ENCODE measurements at regions not wholly inside any gene's neighbourhood (a gene's known extent, or its start where the extent isn't known, plus 50 kb on each side); places are given as distances from the start of the nearest gene placed in this dataset.

GRCh38 chr3:26100176-26100575 lies 310.3 kb downstream of the OXSM start:
- Histone ChIP-seq H3K27ac (peak overlapping the region; percentile 98), H3K4me1 (peaks cover 58% of the 10 kb centered on the region), H3K9me3 (peaks cover 58% of the 10 kb centered on the region), H3K4me3 (no peak overlapping the region), H4K20me1 (no peaks in the 10 kb centered on the region), H3K9ac (no peak overlapping the region), H3K27me3 (no peaks in the 10 kb centered on the region), H3K36me3 (peaks cover 12% of the 10 kb centered on the region), H3K4me2 (peak overlapping the region; percentile 82)
- no peak for TF ChIP-seq Cebpa-rat (IDR thresholded peaks at IDR 0.05)

GRCh38 chr3:26102376-26102775 lies 312.5 kb downstream of the OXSM start:
- H3K27me3 ChIP-seq, result no peaks in the 10 kb centered on the region
- no peaks in the 10 kb centered on the region; the same call in 1 of the 2 replicates for H3K36me3 ChIP-seq
- H3K4me3 ChIP-seq, result no peak overlapping the region
- H3K27ac ChIP-seq, result peak overlapping the region; percentile 98
- peaks cover 78% of the 10 kb centered on the region for H3K4me1 ChIP-seq
- H3K9me3 ChIP-seq, result peaks cover 36% of the 10 kb centered on the region
- H3K4me2 ChIP-seq, result peak overlapping the region; percentile 82
- no peak for TF ChIP-seq Cebpa-rat (IDR thresholded peaks at IDR 0.05)
- peak overlapping the region; percentile 93 for H3K9ac ChIP-seq
- no peaks in the 10 kb centered on the region for H4K20me1 ChIP-seq

GRCh38 chr3:26104851-26105251 lies 315.0 kb downstream of the OXSM start:
- peaks cover 90% of the 10 kb centered on the region for H3K4me1 ChIP-seq
- H3K27ac ChIP-seq, result peak overlapping the region; percentile 98
- H4K20me1 ChIP-seq, result no peaks in the 10 kb centered on the region
- H3K4me2 ChIP-seq, result peak overlapping the region; percentile 82
- peak overlapping the region; percentile 93 for H3K9ac ChIP-seq
- no peaks in the 10 kb centered on the region for H3K27me3 ChIP-seq
- TF ChIP-seq Cebpa-rat (IDR thresholded peaks at IDR 0.05), result no peak
- peak overlapping the region; percentile 65 for H3K4me3 ChIP-seq
- no peaks in the 10 kb centered on the region; the same call in 1 of the 2 replicates for H3K36me3 ChIP-seq
- H3K9me3 ChIP-seq, result peaks cover 27% of the 10 kb centered on the region

- no peak for TF ChIP-seq Cebpa-rat (IDR thresholded peaks at IDR 0.05)
- Histone ChIP-seq H3K9ac (peak overlapping the region; percentile 93), H3K4me2 (peak overlapping the region; percentile 82)
Measured at GRCh38 chr3:26105261-26105660, 315.4 kb downstream of the OXSM start.

GRCh38 chr3:26106228-26106627 lies 316.3 kb downstream of the OXSM start:
- peaks cover 32% of the 10 kb centered on the region for H3K9me3 ChIP-seq
- peak overlapping the region; percentile 82 for H3K4me2 ChIP-seq
- H3K27ac ChIP-seq, result peak overlapping the region; percentile 98
- no peak for TF ChIP-seq Cebpa-rat (IDR thresholded peaks at IDR 0.05)
- H3K4me3 ChIP-seq, result peak overlapping the region; percentile 65
- peak overlapping the region; percentile 93 for H3K9ac ChIP-seq
- peaks cover 12% of the 10 kb centered on the region for H3K36me3 ChIP-seq
- no peaks in the 10 kb centered on the region for H4K20me1 ChIP-seq
- no peaks in the 10 kb centered on the region for H3K27me3 ChIP-seq
- peaks cover 90% of the 10 kb centered on the region for H3K4me1 ChIP-seq

More at GRCh38 chr3:26105261-26105660, 315.4 kb downstream of the OXSM start:
- no peaks in the 10 kb centered on the region for H4K20me1 ChIP-seq
- H3K9me3 ChIP-seq, result peaks cover 31% of the 10 kb centered on the region
- H3K4me1 ChIP-seq, result peaks cover 90% of the 10 kb centered on the region
- peak overlapping the region; percentile 98 for H3K27ac ChIP-seq
- H3K4me3 ChIP-seq, result peak overlapping the region; percentile 65
- H3K36me3 ChIP-seq, result peaks cover 3% of the 10 kb centered on the region
- H3K27me3 ChIP-seq, result no peaks in the 10 kb centered on the region

GRCh38 chr3:26108846-26109489 lies 319.1 kb downstream of the OXSM start:
- Histone ChIP-seq H3K4me2 (no peak overlapping the region), H4K20me1 (no peaks in the 10 kb centered on the region), H3K27ac (peak overlapping the region; percentile 98), H3K27me3 (no peaks in the 10 kb centered on the region), H3K4me1 (peaks cover 79% of the 10 kb centered on the region), H3K4me3 (no peak overlapping the region), H3K36me3 (peaks cover 12% of the 10 kb centered on the region), H3K9ac (no peak overlapping the region), H3K9me3 (peaks cover 37% of the 10 kb centered on the region; the same call in 1 of the 2 replicates)
- no peak for TF ChIP-seq Cebpa-rat (IDR thresholded peaks at IDR 0.05)

- no peak for TF ChIP-seq Cebpa-rat (IDR thresholded peaks at IDR 0.05)
- Histone ChIP-seq H3K27me3 (no peaks in the 10 kb centered on the region), H4K20me1 (no peaks in the 10 kb centered on the region), H3K4me3 (no peak overlapping the region), H3K4me1 (peaks cover 68% of the 10 kb centered on the region), H3K9me3 (peaks cover 58% of the 10 kb centered on the region), H3K27ac (0 out of 2 replicates have a peak overlapping the region, but pooled peaks have one; percentile 11), H3K36me3 (peaks cover 29% of the 10 kb centered on the region), H3K9ac (no peak overlapping the region), H3K4me2 (no peak overlapping the region)
Measured at GRCh38 chr3:26114851-26115250, 325.0 kb downstream of the OXSM start.

- no peak for TF ChIP-seq Cebpa-rat (IDR thresholded peaks at IDR 0.05)
- peak overlapping the region; percentile 40; the same call in 1 of the 2 replicates for H3K9ac ChIP-seq
- peaks cover 61% of the 10 kb centered on the region for H3K9me3 ChIP-seq
- peak overlapping the region; percentile 66 for H3K4me2 ChIP-seq
- no peaks in the 10 kb centered on the region for H3K27me3 ChIP-seq
- peaks cover 42% of the 10 kb centered on the region for H3K4me1 ChIP-seq
- peaks cover 26% of the 10 kb centered on the region; the same call in 1 of the 2 replicates for H3K36me3 ChIP-seq
- no peaks in the 10 kb centered on the region for H4K20me1 ChIP-seq
- H3K27ac ChIP-seq, result peak overlapping the region; percentile 86
- H3K4me3 ChIP-seq, result 0 out of 2 replicates have a peak overlapping the region, but pooled peaks have one; percentile 10
Measured at GRCh38 chr3:26118165-26118564, 328.3 kb downstream of the OXSM start.

GRCh38 chr3:26132942-26133341 lies 343.1 kb downstream of the OXSM start:
- Histone ChIP-seq H3K36me3 (peaks cover 14% of the 10 kb centered on the region), H3K4me2 (peak overlapping the region; percentile 53), H3K9ac (no peak overlapping the region), H3K27ac (peak overlapping the region; percentile 24; the same call in 1 of the 2 replicates), H4K20me1 (no peaks in the 10 kb centered on the region), H3K9me3 (peaks cover 33% of the 10 kb centered on the region), H3K4me1 (peaks cover 10% of the 10 kb centered on the region), H3K4me3 (no peak overlapping the region), H3K27me3 (no peaks in the 10 kb centered on the region)
- no peak for TF ChIP-seq Cebpa-rat (IDR thresholded peaks at IDR 0.05)

GRCh38 chr3:26141296-26141695 lies 351.4 kb downstream of the OXSM start:
- no peaks in the 10 kb centered on the region for H4K20me1 ChIP-seq
- H3K36me3 ChIP-seq, result peaks cover 25% of the 10 kb centered on the region
- no peak for TF ChIP-seq Cebpa-rat (IDR thresholded peaks at IDR 0.05)
- no peak overlapping the region for H3K4me2 ChIP-seq
- no peaks in the 10 kb centered on the region for H3K4me1 ChIP-seq
- H3K4me3 ChIP-seq, result no peak overlapping the region
- no peaks in the 10 kb centered on the region for H3K27me3 ChIP-seq
- peaks cover 31% of the 10 kb centered on the region for H3K9me3 ChIP-seq
- no peak overlapping the region for H3K27ac ChIP-seq
- no peak overlapping the region for H3K9ac ChIP-seq
